Naive thymus-derived CD4-positive, alpha-beta T cell (primary cell): ENCODE measurements at regions not wholly inside any gene's neighbourhood (a gene's known extent, or its start where the extent isn't known, plus 50 kb on each side); places are given as distances from the start of the nearest gene placed in this dataset.

Source experiments
- ATAC-seq: fragments of 150-1000 bp; cut with Tn5 transposase; 2 replicates; pipeline ENCODE4 v1.10.0; 2021; ENCODE audit warnings: mild to moderate bottlenecking, moderate library complexity
- CTCF ChIA-PET: fragments of 350-600 bp; sonication (Branson Sonifier 250); formaldehyde crosslinking; loops from one replicate; lab custom pipeline; 2021; ENCODE audit warnings: antibody characterized with exemption; lab: Charles Lee
- POLR2A ChIA-PET: fragments of 350-600 bp; sonication (Branson Sonifier 250); formaldehyde crosslinking; loops from one replicate; lab custom pipeline; 2021; ENCODE audit warnings: antibody characterized with exemption, inconsistent platforms; lab: Charles Lee
- DNase-seq, 9 donors: peaks; one replicate each; pipeline versions ENCODE4 v3.0.0 to v3.0.0-alpha.2; 2020 to 2022; ENCODE audit warnings: mixed read lengths in 1 of 9
- H3K27ac ChIP-seq: one replicate; pipeline ENCODE4 v1.7.0; 2013; ENCODE audit warnings: mild to moderate bottlenecking, low read depth, low read length, moderate library complexity
- H3K27me3 ChIP-seq, 2 donors: one replicate each; pipeline ENCODE4 v1.7.0; 2013; ENCODE audit warnings: low read length in 2 of 2, mild to moderate bottlenecking in 2 of 2, moderate library complexity in 2 of 2; ENCODE audit not compliant: control insufficient read depth in 2 of 2, insufficient read depth in 2 of 2
- H3K36me3 ChIP-seq, 3 experiments: 1 replicate in 2 of 3; 2 replicates in 1 of 3; pipeline ENCODE4 v1.7.0; 2013; ENCODE audit warnings: low read length in 3 of 3, mild to moderate bottlenecking in 3 of 3, moderate library complexity in 1 of 3; ENCODE audit not compliant: insufficient read depth in 3 of 3, control insufficient read depth in 2 of 3
- H3K4me1 ChIP-seq, 2 donors: one replicate each; pipeline ENCODE4 v1.7.0; 2013; ENCODE audit warnings: low read length in 2 of 2, mild to moderate bottlenecking in 2 of 2, moderate library complexity in 1 of 2; ENCODE audit not compliant: control insufficient read depth in 2 of 2, insufficient read depth in 2 of 2
- H3K4me3 ChIP-seq: 2 replicates; pipeline ENCODE4 v1.7.0; 2013; ENCODE audit warnings: mild to moderate bottlenecking, low read length
- H3K9me3 ChIP-seq, 3 experiments: 1 replicate in 2 of 3; 2 replicates in 1 of 3; pipeline ENCODE4 v1.7.0; 2013; ENCODE audit warnings: low read length in 3 of 3; ENCODE audit not compliant: control insufficient read depth in 2 of 3
- H3K27ac Mint-ChIP-seq, 9 donors: one replicate each; pipeline ENCODE4 v1.8.0; 2020 to 2022; ENCODE audit warnings: mixed read lengths in 9 of 9, mild to moderate bottlenecking in 8 of 9, moderate library complexity in 5 of 9, inconsistent platforms in 2 of 9
- H3K27me3 Mint-ChIP-seq, 5 donors: one replicate each; pipeline ENCODE4 v1.8.0; 2021 to 2022; ENCODE audit warnings: mixed read lengths in 5 of 5, mild to moderate bottlenecking in 1 of 5
- H3K36me3 Mint-ChIP-seq, 5 donors: one replicate each; pipeline ENCODE4 v1.8.0; 2020 to 2022; ENCODE audit warnings: mixed read lengths in 5 of 5, mild to moderate bottlenecking in 3 of 5, inconsistent platforms in 1 of 5
- H3K4me1 Mint-ChIP-seq, 7 donors: one replicate each; pipeline ENCODE4 v1.8.0; 2020 to 2022; ENCODE audit warnings: mixed read lengths in 7 of 7, mild to moderate bottlenecking in 3 of 7, inconsistent platforms in 1 of 7
- H3K4me3 Mint-ChIP-seq, 10 donors: one replicate each; pipeline ENCODE4 v1.8.0; 2020 to 2022; ENCODE audit warnings: mild to moderate bottlenecking in 10 of 10, mixed read lengths in 10 of 10, moderate library complexity in 6 of 10, inconsistent platforms in 2 of 10
- H3K9me3 Mint-ChIP-seq, 11 donors: one replicate each; pipeline ENCODE4 v1.8.0; 2020 to 2022; ENCODE audit warnings: mixed read lengths in 11 of 11, mild to moderate bottlenecking in 4 of 11, inconsistent platforms in 1 of 11, moderate library complexity in 1 of 11
- intact Hi-C, 2 donors: fragments of 100-400 bp; cut with micrococcal nuclease; formaldehyde crosslinking; loops; one replicate each; pipeline ENCODE4 v1.15.1; 2023

GRCh38 chr13:55403887-55404487 is 1736.7 kb upstream of the PRR20A start:
- no peak overlapping the region for H3K27ac Mint-ChIP-seq
- Histone ChIP-seq H3K36me3 (no peaks in the 10 kb centered on the region), H3K27me3 (no peaks in the 10 kb centered on the region), H3K27ac (no peak overlapping the region), H3K9me3 (no peaks in the 10 kb centered on the region), H3K4me3 (no peak overlapping the region), H3K4me1 (no peaks in the 10 kb centered on the region)
- H3K4me3 Mint-ChIP-seq: no peak overlapping the region
- ChIA-PET CTCF (no interaction called here), POLR2A (no interaction called here)
- DNase-seq (no peak), ATAC-seq (no peak)
- H3K9me3 Mint-ChIP-seq: peaks cover 0 to 29% (median 7%) of the 10 kb centered on the region in 11 donors
- intact Hi-C loops: no loop called here
- no peaks in the 10 kb centered on the region for H3K27me3 Mint-ChIP-seq
- H3K36me3 Mint-ChIP-seq: no peaks in the 10 kb centered on the region
- no peaks in the 10 kb centered on the region for H3K4me1 Mint-ChIP-seq

GRCh38 chr13:55410398-55411330 is 1730.1 kb upstream of the PRR20A start:
- Mint-ChIP-seq H3K9me3 (peaks cover 0 to 38% (median 10%) of the 10 kb centered on the region in 11 donors), H3K36me3 (no peaks in the 10 kb centered on the region), H3K27ac (no peak overlapping the region), H3K4me1 (no peaks in the 10 kb centered on the region), H3K27me3 (no peaks in the 10 kb centered on the region), H3K4me3 (no peak overlapping the region)
- Histone ChIP-seq H3K9me3 (peaks cover 0 to 4% (median 0%) of the 10 kb centered on the region in 3 experiments), H3K27me3 (no peaks in the 10 kb centered on the region), H3K27ac (no peak overlapping the region), H3K4me3 (no peak overlapping the region), H3K4me1 (no peaks in the 10 kb centered on the region), H3K36me3 (no peaks in the 10 kb centered on the region)
- ATAC-seq: no peak
- CTCF ChIA-PET: no interaction called here
- intact Hi-C loops: no loop called here
- POLR2A ChIA-PET: interaction anchor here (0.7 kb wide), 1 partner anchor 16 kb away, joined by 3 read pairs; no protein-coding TSS in a partner anchor
- no peak for DNase-seq

- Mint-ChIP-seq H3K4me3 (no peak overlapping the region), H3K27ac (no peak overlapping the region), H3K9me3 (peaks cover 0 to 9% (median 2%) of the 10 kb centered on the region in 11 donors), H3K36me3 (no peaks in the 10 kb centered on the region), H3K4me1 (no peaks in the 10 kb centered on the region), H3K27me3 (no peaks in the 10 kb centered on the region)
- ChIA-PET CTCF (no interaction called here), POLR2A (no interaction called here)
- Histone ChIP-seq H3K4me1 (no peaks in the 10 kb centered on the region), H3K27ac (no peak overlapping the region), H3K9me3 (no peaks in the 10 kb centered on the region), H3K36me3 (no peaks in the 10 kb centered on the region), H3K4me3 (no peak overlapping the region), H3K27me3 (no peaks in the 10 kb centered on the region)
- DNase-seq (no peak), ATAC-seq (no peak)
- intact Hi-C loops: no loop called here
Measured at GRCh38 chr13:55418095-55418494, 1722.6 kb upstream of the PRR20A start.

- H3K27me3 ChIP-seq: no peaks in the 10 kb centered on the region
- Mint-ChIP-seq H3K4me1 (no peaks in the 10 kb centered on the region), H3K27ac (no peak overlapping the region), H3K27me3 (no peaks in the 10 kb centered on the region), H3K36me3 (no peaks in the 10 kb centered on the region), H3K9me3 (peaks cover 6 to 28% (median 15%) of the 10 kb centered on the region in 11 donors), H3K4me3 (no peak overlapping the region)
- no peak overlapping the region for H3K27ac ChIP-seq
- ATAC-seq: no peak
- no peak overlapping the region for H3K4me3 ChIP-seq
- intact Hi-C loops: no loop called here
- H3K36me3 ChIP-seq: no peaks in the 10 kb centered on the region
- no peaks in the 10 kb centered on the region for H3K9me3 ChIP-seq
- POLR2A ChIA-PET: no interaction called here
- DNase-seq: no peak
- no peaks in the 10 kb centered on the region for H3K4me1 ChIP-seq
- CTCF ChIA-PET: no interaction called here
Measured at GRCh38 chr13:55432814-55433213, 1707.9 kb upstream of the PRR20A start.

- Histone ChIP-seq H3K4me1 (no peaks in the 10 kb centered on the region), H3K9me3 (no peaks in the 10 kb centered on the region), H3K36me3 (no peaks in the 10 kb centered on the region), H3K27ac (no peak overlapping the region), H3K4me3 (no peak overlapping the region), H3K27me3 (no peaks in the 10 kb centered on the region)
- POLR2A ChIA-PET: no interaction called here
- H3K4me1 Mint-ChIP-seq: no peaks in the 10 kb centered on the region
- no peak overlapping the region for H3K4me3 Mint-ChIP-seq
- CTCF ChIA-PET: no interaction called here
- H3K36me3 Mint-ChIP-seq: no peaks in the 10 kb centered on the region
- DNase-seq (no peak), ATAC-seq (no peak)
- H3K27ac Mint-ChIP-seq: no peak overlapping the region
- H3K9me3 Mint-ChIP-seq: peaks cover 4 to 42% (median 16%) of the 10 kb centered on the region in 11 donors
- H3K27me3 Mint-ChIP-seq: no peaks in the 10 kb centered on the region
- intact Hi-C loops: no loop called here
Measured at GRCh38 chr13:55437162-55437561, 1703.6 kb upstream of the PRR20A start.

GRCh38 chr13:55439450-55439849 is 1701.3 kb upstream of the PRR20A start:
- no peaks in the 10 kb centered on the region for H3K4me1 ChIP-seq
- H3K27me3 ChIP-seq: no peaks in the 10 kb centered on the region
- DNase-seq: no peak
- H3K9me3 ChIP-seq: no peaks in the 10 kb centered on the region
- no peak overlapping the region for H3K27ac ChIP-seq
- Mint-ChIP-seq H3K36me3 (no peaks in the 10 kb centered on the region), H3K4me3 (no peak overlapping the region), H3K4me1 (no peaks in the 10 kb centered on the region), H3K9me3 (peaks cover 3 to 38% (median 11%) of the 10 kb centered on the region in 11 donors), H3K27me3 (no peaks in the 10 kb centered on the region), H3K27ac (no peak overlapping the region)
- CTCF ChIA-PET: no interaction called here
- POLR2A ChIA-PET: no interaction called here
- H3K4me3 ChIP-seq: no peak overlapping the region
- H3K36me3 ChIP-seq: no peaks in the 10 kb centered on the region
- ATAC-seq: no peak
- intact Hi-C loops: no loop called here
